Stimulated activated naive CD4-positive, alpha-beta T cell (primary cell): ENCODE measurements at regions not wholly inside any gene's neighbourhood (a gene's known extent, or its start where the extent isn't known, plus 50 kb on each side); places are given as distances from the start of the nearest gene placed in this dataset.
"Not testable (repeated sequence)": the region's sequence is repeated elsewhere in the genome, so short reads cannot be mapped to it uniquely, and the experiment has no call there.

Experiments used
- DNase-seq, 6 experiments: peaks; one replicate each; lab custom pipeline; 2025; lab: John Stamatoyannopoulos, UW

DNA sequence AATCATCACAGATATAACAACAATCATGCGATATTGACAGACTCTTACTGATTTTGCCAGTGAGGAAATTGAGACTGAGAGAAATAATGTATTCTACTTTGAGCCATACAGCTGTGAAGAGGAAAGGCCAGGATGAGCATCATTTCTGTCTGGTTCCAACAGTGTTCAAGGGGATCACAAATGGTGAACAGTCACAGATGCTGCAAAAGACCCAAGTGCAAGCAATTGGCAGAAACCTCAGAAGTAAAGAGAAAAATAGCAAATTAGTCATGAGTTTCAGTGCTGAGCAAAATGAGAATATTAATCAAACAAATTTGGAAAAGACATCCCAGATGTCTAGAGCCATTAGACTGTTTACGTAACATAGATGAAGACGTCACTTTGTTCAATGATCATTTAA lies 114.1 kb downstream of the RAB38 start:
- no peak for DNase-seq

DNA sequence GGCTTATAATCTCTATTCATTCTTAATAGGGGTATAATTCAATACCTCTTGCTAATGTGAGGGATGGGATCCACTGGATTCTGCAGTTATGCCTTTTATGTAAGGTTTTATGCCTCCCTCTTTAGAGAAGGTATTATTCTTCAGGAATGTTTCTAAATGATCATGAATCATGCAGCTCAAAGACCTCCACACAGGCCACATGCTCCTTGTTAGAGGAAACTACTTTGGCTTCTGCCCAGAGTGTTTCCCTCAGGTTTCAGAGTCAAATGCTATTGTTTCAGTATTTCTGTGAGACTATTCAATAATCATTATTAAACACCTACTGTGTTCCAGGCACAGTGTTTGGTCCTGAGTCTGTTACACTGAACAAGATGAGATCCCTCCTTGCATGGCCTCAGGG lies 115.9 kb downstream of the RAB38 start:
- no peak for DNase-seq

DNA sequence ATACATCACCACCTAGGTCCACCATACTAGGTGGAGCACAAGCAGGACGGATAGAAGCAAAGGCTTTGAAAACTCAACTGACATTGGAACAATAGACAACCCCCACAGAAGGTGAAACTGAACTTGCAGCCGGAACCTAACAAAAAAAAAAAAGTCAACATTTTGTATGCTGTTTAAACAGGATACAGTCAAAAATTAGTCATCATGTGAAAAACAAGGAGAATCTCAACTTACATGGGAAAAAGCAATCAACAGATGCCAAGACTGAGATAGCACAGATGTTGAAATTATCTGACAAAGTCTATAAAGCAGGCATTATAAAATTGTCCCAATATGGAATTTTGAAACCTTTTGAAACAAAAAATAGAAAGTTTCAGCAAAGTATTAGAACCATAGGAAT lies 123.8 kb downstream of the RAB38 start:
- no peak for DNase-seq

DNA sequence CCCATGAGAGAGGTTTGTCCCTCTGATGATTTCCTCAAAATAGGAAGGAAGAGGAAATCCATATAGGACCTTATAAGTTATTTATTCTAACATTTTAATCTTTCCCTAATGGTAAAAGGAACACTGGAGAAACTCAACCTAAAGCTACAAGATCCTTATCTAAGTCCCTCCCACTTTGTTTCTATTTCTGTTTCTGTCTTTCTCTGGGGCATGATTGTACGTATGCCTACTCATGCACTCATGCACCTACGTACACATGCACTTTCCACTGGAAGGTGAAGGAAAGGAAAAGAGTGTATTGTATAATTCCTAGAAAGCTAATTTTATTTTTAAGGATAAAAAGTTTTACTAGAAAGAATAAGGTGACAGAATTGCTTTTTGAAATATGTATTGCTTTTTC lies 125.0 kb downstream of the RAB38 start:
- DNase-seq, result no peak

DNA sequence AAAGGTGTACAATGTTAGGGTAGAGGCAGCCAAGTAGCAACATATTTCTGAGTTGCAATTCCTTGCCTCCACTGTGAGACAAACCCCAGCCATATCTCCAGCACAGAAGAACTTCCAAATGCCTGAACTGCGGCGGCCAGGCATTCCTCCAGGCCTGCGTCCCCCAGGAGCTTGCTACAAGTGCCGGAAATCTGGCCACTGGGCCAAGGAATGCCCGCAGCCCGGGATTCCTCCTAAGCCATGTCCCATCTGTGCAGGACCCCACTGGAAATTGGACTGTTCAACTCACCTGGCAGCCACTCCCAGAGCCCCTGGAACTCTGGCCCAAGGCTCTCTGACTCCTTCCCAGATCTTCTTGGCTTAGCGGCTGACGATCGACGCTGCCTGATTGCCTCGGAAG lies 130.0 kb downstream of the RAB38 start:
- DNase-seq, result not testable (repeated sequence)

DNA sequence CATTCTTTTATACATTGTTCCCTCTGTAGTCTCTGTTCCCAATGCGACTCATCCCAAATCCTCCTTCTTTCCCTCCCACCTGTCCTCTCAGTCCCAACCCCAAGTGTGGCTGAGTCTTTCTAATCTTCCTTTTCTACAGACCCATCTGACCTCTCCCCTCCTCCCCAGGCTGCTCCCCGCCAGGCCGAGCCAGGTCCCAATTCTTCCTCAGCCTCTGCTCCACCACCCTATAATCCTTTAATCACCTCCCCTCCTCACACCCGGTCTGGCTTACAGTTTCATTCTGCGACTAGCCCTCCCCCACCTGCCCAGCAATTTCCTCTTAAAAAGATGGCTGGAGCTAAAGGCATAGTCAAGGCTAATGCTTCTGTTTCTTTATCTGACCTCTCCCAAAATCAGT lies 130.6 kb downstream of the RAB38 start:
- not testable (repeated sequence) for DNase-seq

DNA sequence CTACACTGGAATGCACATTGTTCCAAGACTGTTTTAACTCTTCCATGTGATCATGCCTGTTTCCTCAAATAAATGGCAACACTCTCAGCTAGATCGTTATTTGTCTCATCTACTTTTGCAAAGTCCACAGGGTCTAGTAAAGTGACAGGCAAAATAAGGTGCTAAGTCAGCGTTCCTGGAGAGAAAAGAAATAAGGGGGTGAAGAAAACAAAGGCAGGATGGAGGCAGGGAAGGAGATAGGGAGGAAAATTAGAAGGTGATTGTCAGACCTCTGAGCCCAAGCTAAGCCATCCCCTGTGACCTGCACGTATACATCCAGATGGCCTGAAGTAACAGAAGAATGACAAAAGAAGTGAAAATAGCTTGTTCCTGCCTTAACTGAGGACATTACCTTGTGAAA lies 132.1 kb downstream of the RAB38 start:
- DNase-seq, result no peak

DNA sequence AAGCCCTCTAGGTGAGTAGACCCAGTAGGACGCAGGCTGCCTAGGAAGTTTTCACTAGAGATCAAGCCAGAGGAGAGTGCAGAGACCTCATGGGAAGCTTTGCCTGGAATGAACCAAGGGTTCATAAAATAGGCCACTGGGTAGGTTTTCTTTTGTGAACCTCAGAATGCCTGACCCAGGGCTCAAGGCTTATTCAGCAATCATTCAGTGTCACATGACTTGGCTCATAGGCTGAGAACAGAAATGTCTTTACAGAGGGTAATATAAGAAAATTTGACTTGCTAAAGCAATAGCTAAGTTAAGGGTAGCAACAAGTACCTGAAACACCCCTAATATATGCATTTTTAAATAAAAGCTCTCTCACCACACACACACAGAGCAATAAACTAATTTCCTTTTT lies 132.6 kb downstream of the RAB38 start:
- DNase-seq, result no peak

DNA sequence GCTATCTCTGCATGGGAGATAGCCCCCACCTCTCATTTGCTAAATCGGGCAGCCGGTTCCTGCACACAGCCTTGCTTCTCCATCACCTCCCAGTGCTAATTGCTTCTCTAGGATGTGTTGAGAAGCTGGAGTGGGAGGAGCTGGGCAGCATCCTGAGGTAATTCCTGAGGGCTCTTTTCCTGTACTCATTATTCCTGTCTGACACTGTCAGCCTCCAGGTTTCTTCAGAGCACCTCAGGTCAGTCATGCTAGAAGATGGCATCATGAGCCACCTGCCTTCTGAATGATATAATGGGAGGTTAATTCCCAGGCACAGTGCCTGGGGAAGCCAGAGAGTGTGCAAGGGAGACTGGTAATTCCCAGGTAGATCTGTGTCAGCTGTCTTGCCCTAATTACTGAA lies 133.0 kb downstream of the RAB38 start:
- no peak for DNase-seq

DNA sequence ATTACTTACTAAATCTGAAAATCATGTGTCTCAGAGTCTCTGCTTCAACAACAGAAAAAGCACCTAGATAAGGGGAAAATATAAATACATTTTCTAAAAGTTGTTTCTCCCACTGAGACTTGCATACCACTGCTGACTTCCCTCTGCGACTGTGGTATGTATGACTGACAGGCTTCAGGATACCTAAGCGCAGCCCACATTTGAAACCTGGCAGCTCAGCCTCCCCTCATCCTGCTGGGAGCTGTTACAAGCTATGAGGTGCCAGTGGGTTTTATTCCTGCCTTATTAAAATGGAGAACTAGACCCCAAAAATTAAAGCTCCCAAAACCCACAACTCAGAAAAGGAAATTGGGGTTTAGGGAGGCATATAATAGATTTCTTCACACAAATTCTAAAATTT lies 133.6 kb downstream of the RAB38 start:
- no peak for DNase-seq

DNA sequence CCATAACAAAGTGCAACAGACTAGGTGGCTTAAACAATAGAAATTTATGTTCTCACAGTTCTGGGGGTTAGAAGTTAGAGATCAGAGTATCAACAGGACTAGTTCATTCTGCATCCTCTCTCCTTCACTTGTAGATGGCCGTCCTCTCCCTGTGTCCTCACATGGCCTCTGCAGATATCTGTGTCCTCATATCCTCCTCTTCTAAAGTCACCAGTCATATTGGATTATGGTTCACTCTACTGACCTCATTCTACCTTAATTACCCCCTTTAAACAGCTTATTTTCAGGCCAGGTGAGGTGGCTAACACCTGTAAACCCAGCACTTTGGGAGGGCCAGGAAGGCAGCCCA lies 135.1 kb downstream of the RAB38 start:
- DNase-seq, result no peak

DNA sequence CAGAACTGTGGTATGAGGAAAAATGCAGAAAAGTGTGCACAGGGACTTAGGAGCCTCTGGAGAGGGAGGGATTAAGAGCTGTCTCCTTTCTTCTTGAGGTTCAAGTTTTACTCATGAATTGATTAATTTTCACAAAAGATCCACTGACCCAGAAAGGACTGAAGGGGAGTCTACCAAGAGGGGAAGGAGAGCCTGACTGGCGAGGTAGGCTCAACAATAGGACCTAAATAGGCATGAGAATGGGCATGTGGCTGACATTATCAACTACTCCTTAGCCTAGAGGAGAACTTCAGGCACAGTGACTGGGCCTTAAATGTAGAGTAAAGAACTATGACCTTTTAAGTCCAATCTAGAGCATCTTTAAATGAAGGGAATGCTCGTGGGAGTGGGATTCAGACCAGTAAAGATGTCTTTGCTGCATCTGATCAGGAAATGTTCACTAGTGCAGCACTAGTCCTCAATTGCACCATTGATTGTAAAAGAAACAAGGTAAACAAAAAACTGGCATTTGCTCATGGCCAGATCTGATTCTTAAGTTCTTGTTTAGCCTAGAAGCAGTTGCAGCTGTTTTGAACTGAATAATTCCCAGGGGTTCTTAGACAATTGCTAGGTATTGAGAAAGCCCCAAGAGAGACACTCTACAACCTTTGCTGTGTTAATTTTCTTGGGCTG lies 135.6 kb downstream of the RAB38 start:
- no peak for DNase-seq

DNA sequence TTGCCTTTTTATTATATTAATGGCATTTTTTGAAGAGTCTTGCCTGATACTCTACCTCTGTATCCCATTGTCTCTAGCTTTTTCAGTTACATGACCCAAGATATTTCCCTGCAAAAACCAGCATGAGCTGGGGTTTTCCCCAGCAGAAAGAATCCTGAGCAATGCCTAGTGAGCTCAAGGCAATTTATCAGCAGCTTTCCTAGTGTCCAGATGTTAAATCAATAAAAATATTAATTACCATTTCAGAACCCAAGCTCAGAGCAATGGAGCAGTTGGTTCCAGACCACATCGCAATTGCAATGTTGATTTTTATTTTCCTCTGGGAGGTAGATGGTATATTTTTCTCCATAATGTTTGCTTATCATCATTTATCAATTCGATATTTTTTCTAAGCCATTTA lies 137.2 kb downstream of the RAB38 start:
- no peak for DNase-seq

DNA sequence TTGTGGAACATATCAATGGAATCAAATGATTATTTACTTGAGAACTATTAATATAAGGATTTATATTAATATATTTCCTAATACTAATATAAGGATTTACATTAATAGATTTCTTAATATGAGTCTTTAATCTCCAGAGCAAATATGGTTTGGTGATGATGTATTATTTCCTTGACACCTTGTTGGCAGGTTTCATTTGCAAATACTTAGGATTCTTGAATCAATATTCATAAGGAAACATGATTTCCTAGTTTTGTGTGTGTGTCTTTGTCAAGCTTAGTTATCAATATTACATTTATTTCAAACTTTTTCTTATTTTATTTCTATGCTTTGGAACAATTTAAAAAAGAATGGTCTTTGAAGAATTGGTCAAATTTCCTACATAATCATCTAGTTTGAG lies 138.5 kb downstream of the RAB38 start:
- no peak for DNase-seq

DNA sequence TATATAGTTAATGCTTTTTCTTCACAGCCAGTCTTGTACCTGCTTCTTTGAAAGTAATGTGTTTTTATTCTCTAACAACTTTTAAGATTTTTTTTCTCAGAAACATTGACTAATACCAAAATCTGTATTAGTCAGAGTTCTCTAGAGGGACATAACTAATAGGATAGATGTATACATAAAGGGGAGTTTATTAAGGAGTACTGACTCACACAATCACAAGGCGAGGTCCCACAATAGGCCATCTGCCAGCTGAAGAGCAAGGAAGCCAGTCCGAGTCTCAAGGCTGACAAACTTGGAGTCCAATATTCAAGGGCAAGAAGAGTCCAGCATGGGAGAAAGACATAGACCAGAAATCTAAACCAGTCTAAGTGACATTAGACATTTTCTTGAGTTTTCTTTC lies 140.0 kb downstream of the RAB38 start:
- DNase-seq, result no peak

DNA sequence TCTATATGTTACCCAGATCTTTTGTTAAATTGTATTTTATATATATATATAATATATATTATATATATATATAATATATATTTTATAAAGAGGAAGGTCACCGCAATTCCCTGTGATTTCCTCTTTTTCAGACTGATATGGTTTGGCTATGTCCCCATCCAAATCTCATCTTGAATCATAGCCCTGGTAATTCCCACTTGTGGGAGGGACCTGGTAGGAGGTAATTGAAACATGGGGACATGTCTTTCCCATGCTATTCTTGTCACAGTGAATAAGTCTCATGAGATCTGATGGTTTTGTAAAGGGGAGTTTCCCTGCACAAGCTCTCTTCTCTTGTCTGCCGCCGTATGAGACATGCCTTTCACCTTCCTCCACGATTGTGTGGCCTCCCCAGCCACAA lies 157.6 kb downstream of the RAB38 start:
- no peak for DNase-seq

DNA sequence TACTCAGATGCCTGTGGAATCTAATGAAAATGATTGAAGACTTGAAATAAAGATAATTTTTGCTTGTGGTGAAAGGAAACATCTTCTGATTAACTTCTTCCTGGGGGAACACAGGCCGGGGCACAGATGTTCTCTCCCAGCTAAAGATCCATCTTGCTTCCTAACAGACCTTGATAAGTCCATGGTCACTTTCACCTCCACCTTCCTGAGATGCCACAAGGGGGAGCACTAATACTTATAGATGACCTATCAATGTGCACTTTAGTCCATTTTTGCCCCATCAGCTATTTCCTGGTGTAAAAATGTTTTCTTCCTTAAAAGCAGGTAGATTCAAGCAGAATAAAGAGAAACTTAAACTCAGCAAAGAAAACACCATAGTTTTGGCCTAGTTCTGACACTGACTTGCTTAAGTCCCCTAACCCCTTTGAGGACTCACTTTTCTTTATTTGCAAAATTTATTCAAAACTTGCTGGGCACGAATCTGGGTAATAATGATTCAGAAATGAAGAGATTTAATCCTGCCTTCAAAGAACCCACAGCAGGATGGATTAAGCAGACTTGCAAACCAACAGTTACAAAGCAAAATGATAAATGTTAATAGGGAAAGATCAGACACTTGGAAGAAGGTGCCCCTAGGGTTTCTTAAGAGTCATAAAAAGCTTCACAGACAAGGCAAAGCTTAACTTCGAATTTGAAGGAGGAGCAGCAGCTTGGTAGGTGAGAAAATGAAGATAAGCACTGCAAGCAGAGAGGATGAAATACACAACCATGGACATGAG lies 158.7 kb downstream of the RAB38 start:
- peak; percentile 1 to 42 (median 31) for DNase-seq

DNA sequence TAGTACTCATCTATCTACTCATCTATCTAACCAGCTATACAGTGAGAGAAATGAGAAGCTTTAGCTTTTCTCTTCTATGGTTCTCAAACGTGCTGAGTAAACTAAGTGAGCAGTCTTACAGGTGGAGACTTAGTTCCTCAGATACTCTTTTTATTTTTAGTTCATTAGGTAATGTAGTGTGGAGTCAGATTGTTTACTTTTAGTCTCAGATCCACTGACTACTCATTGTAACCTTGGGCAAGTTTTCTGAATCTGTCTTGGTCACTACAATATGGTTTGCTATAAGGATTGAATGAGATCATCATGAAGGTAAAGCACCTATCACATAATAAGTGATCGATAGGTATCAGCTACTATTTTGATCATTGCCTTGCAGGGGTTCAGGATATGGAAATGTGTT lies 160.1 kb downstream of the RAB38 start:
- DNase-seq, result no peak

DNA sequence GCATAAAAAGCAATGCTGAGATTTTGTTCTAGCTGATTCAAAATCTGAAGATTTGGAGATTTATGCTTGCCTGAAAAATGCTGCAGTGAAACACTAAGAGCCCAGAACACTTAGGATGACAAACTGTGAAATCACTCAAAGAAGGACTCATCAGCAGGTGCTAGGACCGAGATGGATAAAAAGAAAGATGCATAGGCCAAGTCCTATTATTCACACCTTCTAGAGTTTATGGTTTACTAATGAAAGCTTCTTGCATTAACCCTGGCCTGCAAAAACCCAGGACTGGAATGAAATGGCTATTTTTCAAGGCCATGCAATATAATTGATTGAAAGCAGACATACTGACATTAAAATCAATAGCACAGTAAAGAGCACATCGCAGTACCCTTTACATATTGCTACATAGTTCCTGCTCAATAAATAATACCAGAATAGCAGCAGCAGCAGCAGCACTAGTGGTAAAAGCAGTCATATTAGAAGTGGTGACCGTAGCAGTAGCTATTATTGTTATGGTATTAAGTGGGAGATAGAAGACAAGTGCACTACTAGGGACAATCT lies 161.7 kb downstream of the RAB38 start:
- no peak for DNase-seq

DNA sequence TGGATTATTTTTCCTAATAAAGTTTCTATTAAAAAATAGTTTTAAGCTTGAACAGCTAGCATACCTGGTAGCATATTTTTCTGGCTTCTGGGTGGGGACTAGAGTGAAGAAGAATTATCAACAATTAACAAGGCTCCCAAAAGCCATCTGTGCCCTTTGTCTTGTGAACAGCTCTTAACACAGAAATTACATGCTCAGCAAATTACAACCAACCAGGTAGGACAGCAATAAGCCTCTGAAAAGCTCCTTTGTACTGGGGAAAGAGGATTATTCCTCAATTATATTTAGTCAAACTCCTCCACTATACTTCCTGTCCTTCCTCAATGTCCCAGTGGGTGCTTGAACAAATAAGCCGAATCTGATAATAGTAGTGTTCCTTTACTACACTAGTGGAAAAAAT lies 162.8 kb downstream of the RAB38 start:
- no peak for DNase-seq

DNA sequence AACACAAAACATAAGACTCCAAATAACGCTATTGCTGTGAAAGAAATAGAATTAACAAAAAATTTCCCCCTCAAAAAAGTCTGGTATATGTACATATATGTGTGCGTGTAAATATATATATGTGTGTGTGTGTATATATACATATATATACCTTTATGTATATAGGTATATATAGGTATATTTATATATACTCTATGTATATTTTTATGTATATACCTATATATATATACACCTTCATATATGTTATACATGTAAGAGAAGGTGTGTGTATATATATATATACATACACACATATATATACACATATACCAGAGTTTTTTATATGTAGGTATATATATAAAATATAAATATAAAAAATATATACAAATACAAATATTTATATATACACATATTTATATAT lies 199.2 kb downstream of the RAB38 start:
- DNase-seq, result no peak

DNA sequence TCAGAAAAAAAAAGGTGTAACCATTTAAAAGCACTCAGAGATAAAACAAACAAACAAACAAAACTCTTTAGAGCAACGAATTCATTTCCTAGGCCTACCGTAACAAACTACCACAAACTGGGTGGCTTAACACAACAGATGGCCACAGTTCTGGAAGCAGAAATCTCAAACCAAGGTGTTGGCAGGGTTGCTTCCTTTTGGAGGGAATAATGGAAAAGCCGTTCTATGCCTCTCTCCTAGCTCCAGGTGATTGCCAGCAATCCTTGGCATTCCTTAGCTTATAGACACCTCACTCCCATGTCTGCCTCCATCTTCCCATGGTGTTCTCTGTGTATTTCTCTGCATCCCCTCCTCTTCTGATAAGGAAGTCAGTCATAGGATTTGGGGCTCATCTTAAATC lies 200.4 kb downstream of the RAB38 start:
- no peak for DNase-seq

DNA sequence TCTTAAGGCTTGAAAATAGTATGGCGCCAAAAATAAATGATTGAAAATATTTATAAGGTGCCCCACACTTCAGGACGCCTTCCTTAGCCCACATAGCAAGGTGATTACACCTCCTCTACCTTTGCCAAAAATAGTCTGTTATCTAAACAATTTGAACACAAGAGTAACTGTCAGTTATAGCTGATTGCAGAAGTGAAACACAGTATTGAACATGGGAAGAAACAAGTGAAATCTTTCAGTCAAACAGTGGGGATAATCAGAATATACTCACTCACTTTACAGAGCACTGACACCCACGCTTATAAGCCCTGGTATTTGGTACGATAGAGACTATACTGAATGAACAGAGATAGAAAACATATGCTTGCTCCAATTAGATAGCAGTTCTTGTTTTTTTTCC lies 203.1 kb downstream of the RAB38 start:
- no peak for DNase-seq

DNA sequence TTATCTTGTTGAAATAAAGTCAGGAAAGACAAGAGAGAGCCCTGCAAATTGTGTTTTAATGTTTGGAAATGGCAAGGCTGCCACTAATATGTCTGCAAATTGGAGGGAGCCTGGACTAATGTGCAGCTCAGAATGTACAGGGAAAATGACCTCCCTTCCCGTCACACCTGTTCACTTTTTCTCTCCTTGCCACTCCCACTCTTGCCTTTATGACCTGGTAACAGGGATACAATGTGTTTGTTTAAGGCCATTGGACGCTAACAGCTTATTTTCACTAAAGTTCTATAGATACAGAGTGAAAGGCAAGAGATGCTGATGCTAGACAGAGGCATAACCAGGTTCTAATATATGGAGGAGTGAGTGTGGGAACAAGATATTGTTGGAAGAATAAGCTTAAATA lies 203.9 kb downstream of the RAB38 start:
- DNase-seq, result no peak
